SK-N-SH (cell line): ENCODE measurements at regions not wholly inside any gene's neighbourhood (a gene's known extent, or its start where the extent isn't known, plus 50 kb on each side); places are given as distances from the start of the nearest gene placed in this dataset.

Experiments
- CTCF ChIA-PET: fragments of 300-600, 350-600 bp; formaldehyde crosslinking; extraction: SDS; loops from one replicate; lab custom pipeline; 2021; lab: Yijun Ruan, JAX
- POLR2A ChIA-PET: fragments of 350-600 bp; sonication (Branson Sonifier 250); formaldehyde crosslinking; extraction: SDS; loops from one replicate; lab custom pipeline; 2020; ENCODE audit warnings: antibody characterized with exemption, inconsistent platforms; lab: Yijun Ruan, JAX
- DNase-seq: peaks from one replicate; pipeline ENCODE4 v3.0.0; 2012
- H2AFZ ChIP-seq: fragments of 200-600 bp; sonication (generic); 2 replicates; pipeline ENCODE4 v1.8.1; 2016; ENCODE audit warnings: antibody characterized with exemption, mild to moderate bottlenecking, low read depth
- H3F3A ChIP-seq: fragments of 200-600 bp; sonication (generic); replicated peaks from 2 replicates; pipeline ENCODE3; 2016; ENCODE audit warnings: antibody characterized with exemption, mild to moderate bottlenecking; ENCODE audit not compliant: insufficient read depth
- H3K27ac ChIP-seq, 2 experiments: fragments of 200-500 bp in 1 of 2; fragments of 200-600 bp in 1 of 2; sonication (Bioruptor generic) in 1 of 2; sonication (generic), shearing (Covaris generic) in 1 of 2; 2 replicates each; pipeline versions ENCODE4 v1.5.1 to v1.6.1; 2014 to 2016; ENCODE audit warnings: low read depth in 2 of 2, inconsistent platforms in 1 of 2, low read length in 1 of 2, mild to moderate bottlenecking in 1 of 2, mixed read lengths in 1 of 2
- H3K27me3 ChIP-seq: fragments of 200-600 bp; sonication (generic), shearing (Covaris generic); 2 replicates; pipeline ENCODE4 v1.6.1; 2016; ENCODE audit warnings: mixed run types; ENCODE audit not compliant: insufficient read depth
- H3K36me3 ChIP-seq, 2 experiments: fragments of 200-500 bp in 1 of 2; fragments of 200-600 bp in 1 of 2; sonication (Bioruptor generic) in 1 of 2; sonication (generic) in 1 of 2; replicated peaks in 1 of 2; 2 replicates each; pipeline versions ENCODE3 to v1.5.1; 2014 to 2016; ENCODE audit warnings: low read length in 1 of 2, mild to moderate bottlenecking in 1 of 2; ENCODE audit not compliant: insufficient read depth in 2 of 2, control insufficient read depth in 1 of 2
- H3K4me1 ChIP-seq, 2 experiments: fragments of 200-500 bp in 1 of 2; fragments of 200-600 bp in 1 of 2; sonication (Bioruptor generic) in 1 of 2; sonication (generic), shearing (Covaris generic) in 1 of 2; 2 replicates each; pipeline versions ENCODE4 v1.5.1 to v1.6.1; 2014 to 2016; ENCODE audit warnings: low read depth in 1 of 2, low read length in 1 of 2, mixed run types in 1 of 2; ENCODE audit not compliant: insufficient read depth in 2 of 2, control insufficient read depth in 1 of 2
- H3K4me2 ChIP-seq: fragments of 200-600 bp; sonication (generic), shearing (Covaris generic); 2 replicates; pipeline ENCODE4 v1.6.1; 2017; ENCODE audit warnings: mixed run types
- H3K4me3 ChIP-seq, 2 experiments: fragments of 200-500 bp in 1 of 2; fragments of 200-600 bp in 1 of 2; sonication (Bioruptor generic) in 1 of 2; sonication (generic), shearing (Covaris generic) in 1 of 2; 2 replicates each; pipeline versions ENCODE4 v1.5.1 to v1.8.1; 2014 to 2016; ENCODE audit warnings: low read depth in 2 of 2, inconsistent platforms in 1 of 2, low read length in 1 of 2, mild to moderate bottlenecking in 1 of 2, mixed read lengths in 1 of 2, moderate library complexity in 1 of 2
- H3K79me2 ChIP-seq: fragments of 200-600 bp; sonication (generic); 2 replicates; pipeline ENCODE4 v1.8.1; 2017; ENCODE audit warnings: mild to moderate bottlenecking; ENCODE audit not compliant: insufficient read depth
- H3K9ac ChIP-seq: fragments of 200-600 bp; sonication (generic); 2 replicates; pipeline ENCODE4 v1.6.1; 2017; ENCODE audit warnings: mixed run types
- H3K9me2 ChIP-seq: fragments of 200-600 bp; sonication (generic); 2 replicates; pipeline ENCODE4 v1.6.1; 2017; ENCODE audit warnings: mixed run types
- H3K9me3 ChIP-seq: fragments of 200-600 bp; sonication (generic); 2 replicates; pipeline ENCODE4 v1.6.1; 2017; ENCODE audit warnings: mixed run types, mild to moderate bottlenecking, moderate library complexity
- H4K20me1 ChIP-seq: fragments of 200-600 bp; sonication (generic); 2 replicates; pipeline ENCODE4 v1.6.1; 2017; ENCODE audit warnings: mild to moderate bottlenecking, mixed run types; ENCODE audit not compliant: insufficient read depth
- EZH2phosphoT487 ChIP-seq: fragments of 200-600 bp; sonication (generic); IDR thresholded peaks from 2 replicates; pipeline ENCODE4 v1.6.1; 2017; ENCODE audit warnings: low read depth, mixed run types, mild to moderate bottlenecking, antibody characterized with exemption, moderate library complexity, borderline replicate concordance
- FOXM1 ChIP-seq: IDR thresholded peaks from 2 replicates; pipeline ENCODE4 v1.4.0; 2012; ENCODE audit warnings: low read depth, mild to moderate bottlenecking
- MEF2A ChIP-seq: IDR thresholded peaks from 2 replicates; pipeline ENCODE4 v1.4.0; 2012; ENCODE audit warnings: low read depth, borderline replicate concordance
- MXI1 ChIP-seq: IDR thresholded peaks from 2 replicates; pipeline ENCODE4 v1.6.1; 2012; ENCODE audit warnings: mild to moderate bottlenecking, low read depth, low read length, improper control_type of control experiment
- NFIC ChIP-seq: IDR thresholded peaks from 2 replicates; pipeline ENCODE4 v1.4.0; 2012; ENCODE audit warnings: borderline replicate concordance
- NRF1 ChIP-seq: IDR thresholded peaks from 2 replicates; pipeline ENCODE4 v1.6.1; 2012; ENCODE audit warnings: low read depth, mild to moderate bottlenecking, low read length
- RXRA ChIP-seq: IDR thresholded peaks from 2 replicates; pipeline ENCODE4 v1.4.0; 2012; ENCODE audit warnings: low read depth, mild to moderate bottlenecking, borderline replicate concordance
- SMC3 ChIP-seq: IDR thresholded peaks from 2 replicates; pipeline ENCODE4 v1.6.1; 2012; ENCODE audit warnings: low read depth, low read length, improper control_type of control experiment
- TCF12 ChIP-seq: IDR thresholded peaks from 2 replicates; pipeline ENCODE4 v1.4.0; 2012
- TEAD4 ChIP-seq: IDR thresholded peaks from 2 replicates; pipeline ENCODE4 v1.4.0; 2012; ENCODE audit warnings: mild to moderate bottlenecking, borderline replicate concordance; ENCODE audit not compliant: insufficient read depth
- WGBS: methylation state at CpG from one replicate; pipeline ENCODE4 v1.1.6; 2017; ENCODE audit warnings: low lambda C conversion rate; 5-methylcytosine and 5-hydroxymethylcytosine counted together
- TF ChIP-seq, protein P1 (sequence below): fragments of 150-350 bp; IDR thresholded peaks from 2 replicates; pipeline ENCODE4 v1.6.1; 2017; ENCODE audit warnings: antibody characterized with exemption, low read length, low read depth, borderline replicate concordance
- TF ChIP-seq, protein P2 (sequence below): IDR thresholded peaks from 2 replicates; pipeline ENCODE4; 2012
- TF ChIP-seq, protein P3 (sequence below): fragments of 200-600 bp; sonication (generic); IDR thresholded peaks from 2 replicates; pipeline ENCODE4 v1.6.1; 2017; ENCODE audit warnings: antibody characterized with exemption, mild to moderate bottlenecking, moderate library complexity
- TF ChIP-seq, protein P4 (sequence below): IDR thresholded peaks from 2 replicates; pipeline ENCODE4 v1.6.1; 2012; ENCODE audit warnings: mild to moderate bottlenecking, low read depth, low read length, moderate library complexity
- TF ChIP-seq, protein P5 (sequence below): IDR thresholded peaks from 2 replicates; pipeline ENCODE4 v1.4.0; 2012; ENCODE audit warnings: low read depth
- TF ChIP-seq, protein P6 (sequence below): fragments of 150-350 bp; IDR thresholded peaks from 2 replicates; pipeline ENCODE4 v1.6.1; 2016; ENCODE audit warnings: mild to moderate bottlenecking, low read depth, low read length

DNA sequence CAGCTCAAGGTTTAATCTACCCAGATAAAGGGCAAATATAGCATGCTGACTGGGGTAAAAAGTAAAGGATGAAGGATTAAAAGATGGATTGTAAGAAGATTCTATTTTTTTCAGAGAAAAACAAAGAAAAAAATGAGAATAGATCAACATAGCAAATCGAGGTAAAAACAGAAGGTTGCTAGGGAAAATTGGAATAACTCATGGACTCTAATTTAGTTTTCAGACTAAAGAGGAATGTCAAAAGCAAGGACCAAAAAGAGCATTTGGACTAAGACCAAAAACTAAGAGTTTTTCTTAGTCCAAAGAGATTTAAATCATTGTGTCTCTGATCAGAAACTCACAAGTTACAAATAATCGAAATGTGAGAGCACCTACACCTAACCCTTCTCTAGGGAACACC is 250.7 kb upstream of the PTPRD start:
- no peaks in the 10 kb centered on the region for H3K4me1 ChIP-seq
- TF ChIP-seq, protein P1, sequence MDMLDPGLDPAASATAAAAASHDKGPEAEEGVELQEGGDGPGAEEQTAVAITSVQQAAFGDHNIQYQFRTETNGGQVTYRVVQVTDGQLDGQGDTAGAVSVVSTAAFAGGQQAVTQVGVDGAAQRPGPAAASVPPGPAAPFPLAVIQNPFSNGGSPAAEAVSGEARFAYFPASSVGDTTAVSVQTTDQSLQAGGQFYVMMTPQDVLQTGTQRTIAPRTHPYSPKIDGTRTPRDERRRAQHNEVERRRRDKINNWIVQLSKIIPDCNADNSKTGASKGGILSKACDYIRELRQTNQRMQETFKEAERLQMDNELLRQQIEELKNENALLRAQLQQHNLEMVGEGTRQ, result no peak
- TF ChIP-seq NRF1 (no peak), TCF12 (no peak), MXI1 (no peak), RXRA (no peak), SMC3 (no peak), MEF2A (no peak), TEAD4 (no peak), NFIC (no peak), EZH2phosphoT487 (no peak), FOXM1 (no peak)
- TF ChIP-seq, protein P2, sequence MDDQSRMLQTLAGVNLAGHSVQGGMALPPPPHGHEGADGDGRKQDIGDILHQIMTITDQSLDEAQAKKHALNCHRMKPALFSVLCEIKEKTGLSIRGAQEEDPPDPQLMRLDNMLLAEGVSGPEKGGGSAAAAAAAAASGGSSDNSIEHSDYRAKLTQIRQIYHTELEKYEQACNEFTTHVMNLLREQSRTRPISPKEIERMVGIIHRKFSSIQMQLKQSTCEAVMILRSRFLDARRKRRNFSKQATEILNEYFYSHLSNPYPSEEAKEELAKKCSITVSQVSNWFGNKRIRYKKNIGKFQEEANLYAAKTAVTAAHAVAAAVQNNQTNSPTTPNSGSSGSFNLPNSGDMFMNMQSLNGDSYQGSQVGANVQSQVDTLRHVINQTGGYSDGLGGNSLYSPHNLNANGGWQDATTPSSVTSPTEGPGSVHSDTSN, result no peak
- TF ChIP-seq, protein P3, sequence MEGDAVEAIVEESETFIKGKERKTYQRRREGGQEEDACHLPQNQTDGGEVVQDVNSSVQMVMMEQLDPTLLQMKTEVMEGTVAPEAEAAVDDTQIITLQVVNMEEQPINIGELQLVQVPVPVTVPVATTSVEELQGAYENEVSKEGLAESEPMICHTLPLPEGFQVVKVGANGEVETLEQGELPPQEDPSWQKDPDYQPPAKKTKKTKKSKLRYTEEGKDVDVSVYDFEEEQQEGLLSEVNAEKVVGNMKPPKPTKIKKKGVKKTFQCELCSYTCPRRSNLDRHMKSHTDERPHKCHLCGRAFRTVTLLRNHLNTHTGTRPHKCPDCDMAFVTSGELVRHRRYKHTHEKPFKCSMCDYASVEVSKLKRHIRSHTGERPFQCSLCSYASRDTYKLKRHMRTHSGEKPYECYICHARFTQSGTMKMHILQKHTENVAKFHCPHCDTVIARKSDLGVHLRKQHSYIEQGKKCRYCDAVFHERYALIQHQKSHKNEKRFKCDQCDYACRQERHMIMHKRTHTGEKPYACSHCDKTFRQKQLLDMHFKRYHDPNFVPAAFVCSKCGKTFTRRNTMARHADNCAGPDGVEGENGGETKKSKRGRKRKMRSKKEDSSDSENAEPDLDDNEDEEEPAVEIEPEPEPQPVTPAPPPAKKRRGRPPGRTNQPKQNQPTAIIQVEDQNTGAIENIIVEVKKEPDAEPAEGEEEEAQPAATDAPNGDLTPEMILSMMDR, result no peak
- TF ChIP-seq, protein P4, sequence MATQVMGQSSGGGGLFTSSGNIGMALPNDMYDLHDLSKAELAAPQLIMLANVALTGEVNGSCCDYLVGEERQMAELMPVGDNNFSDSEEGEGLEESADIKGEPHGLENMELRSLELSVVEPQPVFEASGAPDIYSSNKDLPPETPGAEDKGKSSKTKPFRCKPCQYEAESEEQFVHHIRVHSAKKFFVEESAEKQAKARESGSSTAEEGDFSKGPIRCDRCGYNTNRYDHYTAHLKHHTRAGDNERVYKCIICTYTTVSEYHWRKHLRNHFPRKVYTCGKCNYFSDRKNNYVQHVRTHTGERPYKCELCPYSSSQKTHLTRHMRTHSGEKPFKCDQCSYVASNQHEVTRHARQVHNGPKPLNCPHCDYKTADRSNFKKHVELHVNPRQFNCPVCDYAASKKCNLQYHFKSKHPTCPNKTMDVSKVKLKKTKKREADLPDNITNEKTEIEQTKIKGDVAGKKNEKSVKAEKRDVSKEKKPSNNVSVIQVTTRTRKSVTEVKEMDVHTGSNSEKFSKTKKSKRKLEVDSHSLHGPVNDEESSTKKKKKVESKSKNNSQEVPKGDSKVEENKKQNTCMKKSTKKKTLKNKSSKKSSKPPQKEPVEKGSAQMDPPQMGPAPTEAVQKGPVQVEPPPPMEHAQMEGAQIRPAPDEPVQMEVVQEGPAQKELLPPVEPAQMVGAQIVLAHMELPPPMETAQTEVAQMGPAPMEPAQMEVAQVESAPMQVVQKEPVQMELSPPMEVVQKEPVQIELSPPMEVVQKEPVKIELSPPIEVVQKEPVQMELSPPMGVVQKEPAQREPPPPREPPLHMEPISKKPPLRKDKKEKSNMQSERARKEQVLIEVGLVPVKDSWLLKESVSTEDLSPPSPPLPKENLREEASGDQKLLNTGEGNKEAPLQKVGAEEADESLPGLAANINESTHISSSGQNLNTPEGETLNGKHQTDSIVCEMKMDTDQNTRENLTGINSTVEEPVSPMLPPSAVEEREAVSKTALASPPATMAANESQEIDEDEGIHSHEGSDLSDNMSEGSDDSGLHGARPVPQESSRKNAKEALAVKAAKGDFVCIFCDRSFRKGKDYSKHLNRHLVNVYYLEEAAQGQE, result no peak
- TF ChIP-seq, protein P5, sequence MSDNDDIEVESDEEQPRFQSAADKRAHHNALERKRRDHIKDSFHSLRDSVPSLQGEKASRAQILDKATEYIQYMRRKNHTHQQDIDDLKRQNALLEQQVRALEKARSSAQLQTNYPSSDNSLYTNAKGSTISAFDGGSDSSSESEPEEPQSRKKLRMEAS, result no peak
- TF ChIP-seq, protein P6, sequence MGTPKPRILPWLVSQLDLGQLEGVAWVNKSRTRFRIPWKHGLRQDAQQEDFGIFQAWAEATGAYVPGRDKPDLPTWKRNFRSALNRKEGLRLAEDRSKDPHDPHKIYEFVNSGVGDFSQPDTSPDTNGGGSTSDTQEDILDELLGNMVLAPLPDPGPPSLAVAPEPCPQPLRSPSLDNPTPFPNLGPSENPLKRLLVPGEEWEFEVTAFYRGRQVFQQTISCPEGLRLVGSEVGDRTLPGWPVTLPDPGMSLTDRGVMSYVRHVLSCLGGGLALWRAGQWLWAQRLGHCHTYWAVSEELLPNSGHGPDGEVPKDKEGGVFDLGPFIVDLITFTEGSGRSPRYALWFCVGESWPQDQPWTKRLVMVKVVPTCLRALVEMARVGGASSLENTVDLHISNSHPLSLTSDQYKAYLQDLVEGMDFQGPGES, result no peak
- H4K20me1 ChIP-seq, result no peaks in the 10 kb centered on the region
- no peak overlapping the region for H3K9ac ChIP-seq
- POLR2A ChIA-PET, result no interaction called here
- no peaks in the 10 kb centered on the region for H3K36me3 ChIP-seq
- no peak overlapping the region for H2AFZ ChIP-seq
- H3K27me3 ChIP-seq, result no peaks in the 10 kb centered on the region
- CTCF ChIA-PET, result no interaction called here
- peaks cover 5% of the 10 kb centered on the region for H3F3A ChIP-seq
- no peak overlapping the region for H3K27ac ChIP-seq
- H3K79me2 ChIP-seq, result no peaks in the 10 kb centered on the region
- 3% methylated on average over 2 of the region's 2 CpGs for WGBS
- no peaks in the 10 kb centered on the region for H3K9me3 ChIP-seq
- no peak for DNase-seq
- H3K9me2 ChIP-seq, result no peaks in the 10 kb centered on the region
- H3K4me3 ChIP-seq, result no peak overlapping the region
- no peak overlapping the region for H3K4me2 ChIP-seq
